CD4-positive, CD25-positive, alpha-beta regulatory T cell (primary cell): ENCODE measurements at regions not wholly inside any gene's neighbourhood (a gene's known extent, or its start where the extent isn't known, plus 50 kb on each side); places are given as distances from the start of the nearest gene placed in this dataset.

Experiments used
- ATAC-seq, 2 donors: fragments of 150-1000 bp; cut with Tn5 transposase; one replicate each; pipeline ENCODE4 v1.10.0; 2021; ENCODE audit warnings: low read depth in 2 of 2, moderate number of reproducible peaks in 2 of 2, moderate library complexity in 1 of 2
- DNase-seq, 3 donors: peaks; one replicate each; pipeline versions ENCODE4 v3.0.0 to v3.0.0-alpha.2; 2012 to 2022; ENCODE audit warnings: mixed read lengths in 1 of 3
- H3K27ac ChIP-seq: one replicate; pipeline ENCODE4 v1.7.0; 2013; ENCODE audit warnings: mild to moderate bottlenecking, low read length; ENCODE audit not compliant: insufficient read depth, poor library complexity, severe bottlenecking
- H3K27me3 ChIP-seq: one replicate; pipeline ENCODE4 v1.7.0; 2013; ENCODE audit warnings: low read length; ENCODE audit not compliant: control insufficient read depth, insufficient read depth
- H3K36me3 ChIP-seq: one replicate; pipeline ENCODE4 v1.7.0; 2013; ENCODE audit warnings: mild to moderate bottlenecking, low read length, moderate library complexity; ENCODE audit not compliant: control insufficient read depth, insufficient read depth
- H3K4me1 ChIP-seq: 2 replicates; pipeline ENCODE4 v1.7.0; 2013; ENCODE audit warnings: mild to moderate bottlenecking, low read length; ENCODE audit not compliant: insufficient read depth, control insufficient read depth, poor library complexity, severe bottlenecking
- H3K4me3 ChIP-seq: one replicate; pipeline ENCODE4 v1.7.0; 2013; ENCODE audit warnings: low read depth, mild to moderate bottlenecking, low read length, moderate library complexity
- H3K9me3 ChIP-seq, 2 experiments: 1 replicate in 1 of 2; 2 replicates in 1 of 2; pipeline ENCODE4 v1.7.0; 2013; ENCODE audit warnings: low read length in 2 of 2, mild to moderate bottlenecking in 1 of 2, moderate library complexity in 1 of 2; ENCODE audit not compliant: control insufficient read depth in 2 of 2
- H3K27ac Mint-ChIP-seq, 3 donors: one replicate each; pipeline ENCODE4 v1.8.0; 2020 to 2022; ENCODE audit warnings: mild to moderate bottlenecking in 3 of 3, mixed read lengths in 3 of 3, moderate library complexity in 2 of 3
- H3K27me3 Mint-ChIP-seq: one replicate; pipeline ENCODE4 v1.8.0; 2022; ENCODE audit warnings: mild to moderate bottlenecking, mixed read lengths
- H3K36me3 Mint-ChIP-seq: one replicate; pipeline ENCODE4 v1.8.0; 2020; ENCODE audit warnings: mixed read lengths
- H3K4me1 Mint-ChIP-seq, 4 donors: one replicate each; pipeline ENCODE4 v1.8.0; 2020 to 2022; ENCODE audit warnings: mixed read lengths in 4 of 4, mild to moderate bottlenecking in 1 of 4
- H3K4me3 Mint-ChIP-seq, 4 donors: one replicate each; pipeline ENCODE4 v1.8.0; 2020 to 2022; ENCODE audit warnings: mild to moderate bottlenecking in 4 of 4, mixed read lengths in 4 of 4, moderate library complexity in 3 of 4
- H3K9me3 Mint-ChIP-seq, 7 donors: one replicate each; pipeline ENCODE4 v1.8.0; 2020 to 2022; ENCODE audit warnings: mixed read lengths in 7 of 7, mild to moderate bottlenecking in 3 of 7, moderate library complexity in 2 of 7

GRCh38 chr10:106520698-106521097, 643.8 kb downstream of the SORCS1 start:
- no peak for DNase-seq
- Histone ChIP-seq H3K4me3 (no peak overlapping the region), H3K36me3 (no peaks in the 10 kb centered on the region), H3K9me3 (no peaks in the 10 kb centered on the region), H3K27me3 (no peaks in the 10 kb centered on the region), H3K27ac (no peak overlapping the region), H3K4me1 (no peaks in the 10 kb centered on the region)
- ATAC-seq, result no peak
- Mint-ChIP-seq H3K4me3 (no peak overlapping the region), H3K27ac (no peak overlapping the region), H3K9me3 (peaks cover 0 to 12% (median 1%) of the 10 kb centered on the region in 7 donors), H3K27me3 (peaks cover 4% of the 10 kb centered on the region), H3K4me1 (no peaks in the 10 kb centered on the region), H3K36me3 (no peaks in the 10 kb centered on the region)

- Mint-ChIP-seq H3K27ac (no peak overlapping the region), H3K36me3 (no peaks in the 10 kb centered on the region), H3K9me3 (peaks cover 0 to 8% (median 1%) of the 10 kb centered on the region in 7 donors), H3K27me3 (peaks cover 4% of the 10 kb centered on the region), H3K4me3 (no peak overlapping the region), H3K4me1 (no peaks in the 10 kb centered on the region)
- ATAC-seq, result no peak
- no peak overlapping the region for H3K27ac ChIP-seq
- DNase-seq, result no peak
- no peaks in the 10 kb centered on the region for H3K27me3 ChIP-seq
- no peaks in the 10 kb centered on the region for H3K36me3 ChIP-seq
- no peaks in the 10 kb centered on the region for H3K4me1 ChIP-seq
- no peak overlapping the region for H3K4me3 ChIP-seq
- H3K9me3 ChIP-seq, result no peaks in the 10 kb centered on the region
Observed at GRCh38 chr10:106519376-106520030, 645.0 kb downstream of the SORCS1 start.

GRCh38 chr10:106515206-106515790, 649.2 kb downstream of the SORCS1 start:
- Histone ChIP-seq H3K4me3 (no peak overlapping the region), H3K9me3 (no peaks in the 10 kb centered on the region), H3K4me1 (no peaks in the 10 kb centered on the region), H3K27ac (no peak overlapping the region), H3K27me3 (no peaks in the 10 kb centered on the region), H3K36me3 (no peaks in the 10 kb centered on the region)
- no peak overlapping the region for H3K4me3 Mint-ChIP-seq
- H3K9me3 Mint-ChIP-seq, result peaks cover 0 to 14% (median 2%) of the 10 kb centered on the region in 7 donors
- no peak overlapping the region for H3K27ac Mint-ChIP-seq
- no peaks in the 10 kb centered on the region for H3K36me3 Mint-ChIP-seq
- H3K27me3 Mint-ChIP-seq, result peaks cover 4% of the 10 kb centered on the region
- ATAC-seq (no peak), DNase-seq (no peak)
- H3K4me1 Mint-ChIP-seq, result no peaks in the 10 kb centered on the region

GRCh38 chr10:106513352-106513771, 651.1 kb downstream of the SORCS1 start:
- ATAC-seq, result no peak
- no peak overlapping the region for H3K4me3 Mint-ChIP-seq
- H3K27me3 Mint-ChIP-seq, result no peaks in the 10 kb centered on the region

GRCh38 chr10:106511917-106512316, 652.6 kb downstream of the SORCS1 start:
- no peaks in the 10 kb centered on the region for H3K4me1 Mint-ChIP-seq
- H3K36me3 ChIP-seq, result no peaks in the 10 kb centered on the region
- no peak overlapping the region for H3K27ac ChIP-seq
- H3K36me3 Mint-ChIP-seq, result no peaks in the 10 kb centered on the region
- no peaks in the 10 kb centered on the region for H3K4me1 ChIP-seq
- no peaks in the 10 kb centered on the region for H3K9me3 ChIP-seq
- peaks cover 0 to 7% (median 3%) of the 10 kb centered on the region in 7 donors for H3K9me3 Mint-ChIP-seq
- DNase-seq (no peak), ATAC-seq (no peak)
- H3K4me3 ChIP-seq, result no peak overlapping the region
- H3K4me3 Mint-ChIP-seq, result no peak overlapping the region
- H3K27ac Mint-ChIP-seq, result no peak overlapping the region
- no peaks in the 10 kb centered on the region for H3K27me3 ChIP-seq
- no peaks in the 10 kb centered on the region for H3K27me3 Mint-ChIP-seq

More at GRCh38 chr10:106513352-106513771, 651.1 kb downstream of the SORCS1 start:
- H3K36me3 ChIP-seq, result no peaks in the 10 kb centered on the region
- H3K4me3 ChIP-seq, result no peak overlapping the region
- peaks cover 0 to 10% (median 3%) of the 10 kb centered on the region in 7 donors for H3K9me3 Mint-ChIP-seq
- H3K27ac ChIP-seq, result no peak overlapping the region
- no peaks in the 10 kb centered on the region for H3K27me3 ChIP-seq
- no peak for DNase-seq
- no peaks in the 10 kb centered on the region for H3K9me3 ChIP-seq
- H3K36me3 Mint-ChIP-seq, result no peaks in the 10 kb centered on the region
- H3K4me1 ChIP-seq, result no peaks in the 10 kb centered on the region
- H3K4me1 Mint-ChIP-seq, result no peaks in the 10 kb centered on the region
- no peak overlapping the region for H3K27ac Mint-ChIP-seq

- no peak overlapping the region for H3K4me3 ChIP-seq
Observed at GRCh38 chr10:106508950-106509349, 655.6 kb downstream of the SORCS1 start.

GRCh38 chr10:106506526-106507283, 657.8 kb downstream of the SORCS1 start:
- Histone ChIP-seq H3K4me1 (no peaks in the 10 kb centered on the region), H3K27ac (no peak overlapping the region), H3K4me3 (no peak overlapping the region), H3K9me3 (no peaks in the 10 kb centered on the region), H3K36me3 (no peaks in the 10 kb centered on the region), H3K27me3 (no peaks in the 10 kb centered on the region)
- no peak overlapping the region for H3K27ac Mint-ChIP-seq
- no peak for DNase-seq
- H3K36me3 Mint-ChIP-seq, result no peaks in the 10 kb centered on the region
- no peak overlapping the region for H3K4me3 Mint-ChIP-seq
- H3K4me1 Mint-ChIP-seq, result no peaks in the 10 kb centered on the region
- H3K9me3 Mint-ChIP-seq, result peaks cover 0 to 20% (median 7%) of the 10 kb centered on the region in 7 donors
- no peak for ATAC-seq
- no peaks in the 10 kb centered on the region for H3K27me3 Mint-ChIP-seq

More at GRCh38 chr10:106508950-106509349, 655.6 kb downstream of the SORCS1 start:
- DNase-seq (no peak), ATAC-seq (no peak)
- no peaks in the 10 kb centered on the region for H3K36me3 ChIP-seq
- no peaks in the 10 kb centered on the region for H3K4me1 ChIP-seq
- no peaks in the 10 kb centered on the region for H3K9me3 ChIP-seq
- H3K9me3 Mint-ChIP-seq, result peaks cover 0 to 14% (median 6%) of the 10 kb centered on the region in 7 donors
- no peaks in the 10 kb centered on the region for H3K36me3 Mint-ChIP-seq
- no peak overlapping the region for H3K4me3 Mint-ChIP-seq
- no peak overlapping the region for H3K27ac ChIP-seq
- no peak overlapping the region for H3K27ac Mint-ChIP-seq
- no peaks in the 10 kb centered on the region for H3K4me1 Mint-ChIP-seq
- H3K27me3 Mint-ChIP-seq, result no peaks in the 10 kb centered on the region
- H3K27me3 ChIP-seq, result no peaks in the 10 kb centered on the region
